Activated naive CD8-positive, alpha-beta T cell (primary cell): ENCODE measurements at regions not wholly inside any gene's neighbourhood (a gene's known extent, or its start where the extent isn't known, plus 50 kb on each side); places are given as distances from the start of the nearest gene placed in this dataset.
"Not testable (repeated sequence)": the region's sequence is repeated elsewhere in the genome, so short reads cannot be mapped to it uniquely, and the experiment has no call there.

Source experiments
- H3K27ac Mint-ChIP-seq: one replicate; pipeline ENCODE4 v1.8.0; 2021; ENCODE audit warnings: mixed read lengths
- H3K27me3 Mint-ChIP-seq: one replicate; pipeline ENCODE4 v1.8.0; 2021; ENCODE audit warnings: mixed read lengths
- H3K36me3 Mint-ChIP-seq: one replicate; pipeline ENCODE4 v1.8.0; 2021; ENCODE audit warnings: mixed read lengths
- H3K4me1 Mint-ChIP-seq: one replicate; pipeline ENCODE4 v1.8.0; 2021; ENCODE audit warnings: low read depth, mixed read lengths
- H3K4me3 Mint-ChIP-seq: one replicate; pipeline ENCODE4 v1.8.0; 2021; ENCODE audit warnings: mild to moderate bottlenecking, mixed read lengths
- H3K9me3 Mint-ChIP-seq: one replicate; pipeline ENCODE4 v1.8.0; 2021; ENCODE audit warnings: low read depth, mixed read lengths

GRCh38 chr1:29684141-29684540 lies 447.8 kb downstream of the PTPRU start:
- Mint-ChIP-seq H3K27ac (no peak overlapping the region), H3K27me3 (peaks cover 8% of the 10 kb centered on the region), H3K36me3 (no peaks in the 10 kb centered on the region), H3K9me3 (no peaks in the 10 kb centered on the region), H3K4me1 (no peaks in the 10 kb centered on the region), H3K4me3 (no peak overlapping the region)

DNA sequence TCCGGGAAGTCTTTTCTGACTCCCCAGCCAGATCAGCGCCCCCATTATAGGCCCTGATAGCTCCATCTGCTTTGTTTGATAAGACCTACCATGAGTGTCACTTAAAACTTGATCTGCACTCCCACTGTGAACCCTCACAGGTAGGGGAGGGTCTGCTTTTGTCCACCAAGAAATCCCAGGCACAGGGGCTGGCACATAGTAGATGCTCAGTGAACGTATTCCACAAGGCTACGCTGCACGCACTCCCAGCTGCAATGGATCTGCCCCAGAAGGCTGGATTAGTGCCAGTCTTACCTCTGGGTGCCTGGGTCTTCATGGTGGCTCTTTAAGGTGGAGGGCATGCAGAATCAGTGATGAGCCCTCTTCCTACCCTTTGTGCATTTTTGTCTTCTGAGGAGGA lies 447.1 kb downstream of the PTPRU start:
- no peak overlapping the region for H3K27ac Mint-ChIP-seq
- no peaks in the 10 kb centered on the region for H3K36me3 Mint-ChIP-seq
- peaks cover 8% of the 10 kb centered on the region for H3K27me3 Mint-ChIP-seq
- no peaks in the 10 kb centered on the region for H3K9me3 Mint-ChIP-seq
- no peaks in the 10 kb centered on the region for H3K4me1 Mint-ChIP-seq
- H3K4me3 Mint-ChIP-seq: no peak overlapping the region

- Mint-ChIP-seq H3K9me3 (no peaks in the 10 kb centered on the region), H3K4me1 (no peaks in the 10 kb centered on the region), H3K27ac (no peak overlapping the region), H3K36me3 (no peaks in the 10 kb centered on the region), H3K4me3 (no peak overlapping the region), H3K27me3 (peaks cover 8% of the 10 kb centered on the region)
Measured at GRCh38 chr1:29682919-29683295, 446.6 kb downstream of the PTPRU start.

DNA sequence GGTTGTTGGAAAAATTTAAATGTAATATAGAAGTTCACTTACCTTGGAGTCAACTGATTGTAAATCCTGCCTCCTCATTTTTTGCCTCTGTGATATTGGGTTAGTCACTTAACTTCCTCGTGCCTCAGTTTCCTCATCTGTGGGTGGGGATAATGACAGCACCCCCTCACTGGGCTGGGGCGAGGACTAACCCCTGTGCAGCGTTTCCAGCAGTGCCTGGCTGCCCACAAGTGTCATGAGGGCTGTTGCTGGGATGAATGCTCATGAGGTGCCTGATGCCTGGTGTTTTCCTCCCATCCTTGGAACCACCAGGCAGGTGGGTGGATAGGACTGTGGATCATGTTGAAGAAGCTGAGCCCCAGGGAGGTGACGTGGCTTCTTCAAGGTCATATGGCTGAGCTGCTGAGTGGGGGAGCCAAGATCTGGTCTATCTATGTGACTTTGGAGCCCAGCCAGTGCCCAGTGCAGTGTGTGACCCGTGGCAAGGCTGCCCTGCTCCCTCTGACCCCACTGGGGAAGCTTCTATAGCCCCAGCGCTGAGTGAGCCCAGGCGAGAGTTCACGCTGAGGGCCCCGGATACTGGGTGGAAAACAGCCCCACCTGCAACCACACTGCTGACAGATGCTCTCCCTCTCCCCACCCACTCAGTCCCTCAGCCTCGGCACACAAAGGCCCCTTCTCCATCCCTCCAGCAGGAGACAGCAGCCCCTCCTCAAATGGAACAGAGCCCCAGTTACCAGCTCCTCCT lies 446.0 kb downstream of the PTPRU start:
- H3K4me1 Mint-ChIP-seq: no peaks in the 10 kb centered on the region
- no peak overlapping the region for H3K4me3 Mint-ChIP-seq
- H3K27ac Mint-ChIP-seq: no peak overlapping the region
- H3K27me3 Mint-ChIP-seq: peaks cover 5% of the 10 kb centered on the region
- no peaks in the 10 kb centered on the region for H3K9me3 Mint-ChIP-seq
- H3K36me3 Mint-ChIP-seq: no peaks in the 10 kb centered on the region

DNA sequence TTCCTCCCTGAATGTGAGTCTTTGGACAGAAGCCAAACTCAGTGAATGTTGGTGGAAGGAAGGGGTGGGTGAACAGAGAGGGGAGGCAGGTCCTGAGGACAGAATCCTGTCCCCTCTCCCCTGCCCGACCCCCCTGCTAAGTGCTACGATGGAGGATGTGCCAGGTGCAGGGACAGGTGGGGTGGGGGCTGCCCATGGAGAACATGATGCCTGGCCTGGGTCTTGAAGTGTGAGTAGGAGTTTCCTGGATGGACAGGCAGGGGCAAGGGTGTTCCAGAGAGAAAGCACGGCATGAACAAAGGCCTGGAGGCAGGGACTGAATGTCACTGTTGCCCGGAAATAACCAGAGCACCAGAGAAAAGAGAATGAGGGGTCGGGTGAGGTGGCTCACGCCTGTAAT lies 445.1 kb downstream of the PTPRU start:
- not testable (repeated sequence) for H3K4me1 Mint-ChIP-seq, H3K9me3 Mint-ChIP-seq, H3K4me3 Mint-ChIP-seq, H3K36me3 Mint-ChIP-seq, H3K27me3 Mint-ChIP-seq, H3K27ac Mint-ChIP-seq

GRCh38 chr1:29679828-29680558 lies 443.7 kb downstream of the PTPRU start:
- Mint-ChIP-seq H3K9me3 (no peaks in the 10 kb centered on the region), H3K4me3 (no peak overlapping the region), H3K27ac (no peak overlapping the region), H3K27me3 (peaks cover 2% of the 10 kb centered on the region), H3K4me1 (no peaks in the 10 kb centered on the region), H3K36me3 (no peaks in the 10 kb centered on the region)

DNA sequence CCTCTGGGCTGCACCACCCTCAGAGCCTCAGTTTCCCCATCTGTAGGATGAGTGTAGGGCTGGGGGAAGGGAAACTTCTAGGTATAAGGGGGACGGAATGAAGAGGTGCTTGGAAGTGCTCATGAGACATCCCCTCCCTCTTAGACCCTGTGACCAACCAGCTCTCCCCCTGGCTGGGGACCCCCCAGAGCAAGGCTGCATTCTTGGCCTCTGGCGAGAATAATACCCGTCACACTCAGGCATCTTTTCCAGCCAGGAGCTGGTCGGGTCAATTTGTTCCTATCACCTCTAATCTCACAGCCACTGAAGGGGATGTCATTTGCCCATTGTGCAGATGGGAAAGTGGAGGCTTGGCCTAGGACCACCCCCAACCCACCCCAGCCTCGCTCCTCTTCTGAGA lies 443.0 kb downstream of the PTPRU start:
- peaks cover 2% of the 10 kb centered on the region for H3K27me3 Mint-ChIP-seq
- no peaks in the 10 kb centered on the region for H3K4me1 Mint-ChIP-seq
- H3K4me3 Mint-ChIP-seq: no peak overlapping the region
- no peak overlapping the region for H3K27ac Mint-ChIP-seq
- H3K9me3 Mint-ChIP-seq: no peaks in the 10 kb centered on the region
- H3K36me3 Mint-ChIP-seq: no peaks in the 10 kb centered on the region

GRCh38 chr1:29677028-29678024 lies 441.0 kb downstream of the PTPRU start:
- Mint-ChIP-seq H3K4me1 (no peaks in the 10 kb centered on the region), H3K4me3 (no peak overlapping the region), H3K36me3 (no peaks in the 10 kb centered on the region), H3K27me3 (peaks cover 2% of the 10 kb centered on the region), H3K9me3 (no peaks in the 10 kb centered on the region), H3K27ac (no peak overlapping the region)

DNA sequence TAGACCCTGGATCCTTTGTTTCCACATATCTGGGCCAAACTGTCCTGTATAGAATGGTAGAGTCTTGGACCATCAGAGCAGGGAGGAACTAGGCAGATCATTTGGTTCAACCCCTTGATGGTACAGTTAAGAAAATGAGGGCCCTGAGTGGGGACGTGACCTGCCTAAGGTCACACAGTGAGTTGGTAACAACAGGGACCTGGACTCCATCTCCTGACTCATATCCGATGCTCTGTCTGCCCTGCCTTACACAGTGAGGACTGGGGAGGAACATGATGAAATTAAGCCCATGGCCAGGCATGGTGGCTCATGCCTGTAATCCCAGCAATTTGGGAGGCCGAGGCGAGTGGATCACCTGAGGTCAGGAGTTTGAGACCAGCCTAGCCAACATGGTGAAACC lies 440.2 kb downstream of the PTPRU start:
- no peaks in the 10 kb centered on the region for H3K4me1 Mint-ChIP-seq
- H3K27me3 Mint-ChIP-seq: peaks cover 2% of the 10 kb centered on the region
- no peaks in the 10 kb centered on the region for H3K9me3 Mint-ChIP-seq
- H3K27ac Mint-ChIP-seq: no peak overlapping the region
- no peak overlapping the region for H3K4me3 Mint-ChIP-seq
- H3K36me3 Mint-ChIP-seq: no peaks in the 10 kb centered on the region

- H3K27me3 Mint-ChIP-seq: no peaks in the 10 kb centered on the region
- no peaks in the 10 kb centered on the region for H3K9me3 Mint-ChIP-seq
- H3K27ac Mint-ChIP-seq: no peak overlapping the region
Measured at GRCh38 chr1:29675481-29676263, 439.4 kb downstream of the PTPRU start.

DNA sequence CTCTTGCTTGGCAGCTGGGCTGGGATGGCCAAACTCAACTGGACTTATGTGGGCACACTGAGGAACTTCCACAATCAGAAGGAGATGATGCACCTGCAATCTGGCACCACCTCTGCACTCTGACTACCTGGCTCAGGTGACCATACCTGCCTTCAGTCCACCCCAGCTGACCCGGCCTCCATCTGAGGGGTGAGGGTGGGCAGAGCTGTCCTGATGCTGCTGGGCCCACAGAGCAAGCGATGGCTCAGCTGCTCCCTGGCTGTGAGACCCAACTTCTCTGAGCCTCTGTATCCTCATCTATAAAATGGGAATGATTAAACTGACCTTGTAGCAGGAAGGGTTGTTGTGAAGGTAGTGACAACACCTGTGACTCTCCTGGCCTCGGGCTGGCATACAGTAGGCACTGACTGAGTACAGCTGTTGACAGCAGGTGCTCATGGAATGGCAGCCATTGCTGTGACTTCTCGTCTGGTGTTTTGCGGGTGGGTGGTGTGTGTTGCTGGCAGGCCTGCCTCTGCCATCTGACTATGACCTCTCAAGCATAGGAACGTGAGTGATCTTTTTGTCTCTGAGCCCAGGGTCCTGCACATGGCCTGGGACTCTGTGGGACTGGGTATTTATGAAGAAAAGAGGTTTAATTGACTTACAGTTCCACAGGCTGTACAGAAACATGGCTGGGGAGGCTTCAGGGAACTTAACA lies 438.5 kb downstream of the PTPRU start:
- Mint-ChIP-seq H3K36me3 (no peaks in the 10 kb centered on the region), H3K27ac (no peak overlapping the region), H3K27me3 (peaks cover 4% of the 10 kb centered on the region), H3K4me3 (no peak overlapping the region), H3K9me3 (no peaks in the 10 kb centered on the region), H3K4me1 (no peaks in the 10 kb centered on the region)

More at GRCh38 chr1:29675481-29676263, 439.4 kb downstream of the PTPRU start:
- H3K4me1 Mint-ChIP-seq: no peaks in the 10 kb centered on the region
- H3K36me3 Mint-ChIP-seq: no peaks in the 10 kb centered on the region
- no peak overlapping the region for H3K4me3 Mint-ChIP-seq

- H3K27ac Mint-ChIP-seq: no peak overlapping the region
Measured at GRCh38 chr1:29673669-29674626, 437.6 kb downstream of the PTPRU start.

DNA sequence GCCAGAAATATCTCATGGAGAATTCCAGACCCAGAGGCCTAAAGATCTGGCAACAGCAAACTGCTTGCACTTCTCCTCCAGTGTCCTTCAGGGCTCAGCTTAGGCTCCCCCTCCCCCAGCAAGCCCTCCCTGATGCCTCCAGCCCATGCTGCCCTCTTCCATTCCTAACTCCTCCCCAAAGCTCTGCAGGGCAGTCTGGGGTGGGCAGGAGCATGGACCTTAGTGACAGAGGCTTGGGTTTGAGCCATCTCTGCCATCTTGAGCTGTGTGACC lies 436.8 kb downstream of the PTPRU start:
- Mint-ChIP-seq H3K4me3 (no peak overlapping the region), H3K27ac (no peak overlapping the region), H3K36me3 (no peaks in the 10 kb centered on the region), H3K4me1 (no peaks in the 10 kb centered on the region), H3K9me3 (no peaks in the 10 kb centered on the region), H3K27me3 (peaks cover 4% of the 10 kb centered on the region)

More at GRCh38 chr1:29673669-29674626, 437.6 kb downstream of the PTPRU start:
- Mint-ChIP-seq H3K4me1 (no peaks in the 10 kb centered on the region), H3K36me3 (no peaks in the 10 kb centered on the region), H3K27me3 (peaks cover 4% of the 10 kb centered on the region), H3K9me3 (no peaks in the 10 kb centered on the region), H3K4me3 (no peak overlapping the region)
